K562 (cell line): ENCODE measurements at regions not wholly inside any gene's neighbourhood (a gene's known extent, or its start where the extent isn't known, plus 50 kb on each side); places are given as distances from the start of the nearest gene placed in this dataset.

Source experiments
- ATAC-seq: fragments of 200-7000 bp; cut with Tn5 transposase; 3 replicates; pipeline ENCODE4 v1.9.1; 2020; ENCODE audit warnings: moderate library complexity
- BruUV-seq: library from RNA; stranded (reverse); fragments of 400-500 nt; replicated peaks from 2 replicates; lab custom pipeline; 2021; lab: Mats Ljungman, UMichigan
- CTCF ChIA-PET: fragments of 300-600 bp; formaldehyde crosslinking; extraction: SDS; loops from one replicate; lab custom pipeline; 2021; ENCODE audit warnings: low intra/inter-chr PET ratio; lab: Yijun Ruan, JAX
- POLR2A ChIA-PET: fragments of 300-600, 350-650 bp; sonication (Branson Sonifier 250); formaldehyde crosslinking; extraction: SDS; loops from one replicate; lab custom pipeline; 2021; ENCODE audit warnings: antibody characterized with exemption, inconsistent platforms; lab: Yijun Ruan, JAX
- DNase-seq, 4 experiments: peaks; one replicate each; pipeline versions ENCODE4 v3.0.0 to v3.0.0-alpha.2; 2011 to 2018; ENCODE audit warnings: low spot score in 3 of 4, mixed read lengths in 3 of 4; ENCODE audit errors: extremely low read depth in 1 of 4
- FAIRE-seq: peaks from 2 replicates; lab custom pipeline; 2011; peaks lifted over from hg19 to GRCh38; lab: Jason Lieb, UNC
- H2AFZ ChIP-seq: 2 replicates; pipeline ENCODE4 v1.6.0; 2011; ENCODE audit warnings: low read depth, low read length, control low read depth, inconsistent platforms
- H3K27ac ChIP-seq: fragments of 200-600 bp; 3 replicates; pipeline ENCODE4 v1.8.0; 2011; ENCODE audit warnings: low read depth, mild to moderate bottlenecking, control low read depth, inconsistent platforms, low read length, moderate library complexity, mixed read lengths; ENCODE audit errors: extremely low read depth
- H3K27me3 ChIP-seq, 2 experiments: fragments of 300-600 bp in 1 of 2; 2 replicates in 1 of 2; 3 replicates in 1 of 2; pipeline versions ENCODE4 v1.6.0 to v1.8.0; 2011; ENCODE audit warnings: inconsistent platforms in 2 of 2, low read length in 2 of 2, mild to moderate bottlenecking in 1 of 2, mixed read lengths in 1 of 2, moderate library complexity in 1 of 2; ENCODE audit not compliant: control insufficient read depth in 2 of 2, insufficient read depth in 2 of 2
- H3K36me3 ChIP-seq: fragments of 300-600 bp; 3 replicates; pipeline ENCODE4 v1.8.0; 2011; ENCODE audit warnings: mild to moderate bottlenecking, low read length, inconsistent platforms; ENCODE audit not compliant: control insufficient read depth, insufficient read depth
- H3K4me1 ChIP-seq, 2 experiments: fragments of 200-600 bp in 1 of 2; replicated peaks in 1 of 2; 2 replicates in 1 of 2; 3 replicates in 1 of 2; pipeline versions ENCODE4 v1.5.1 to v1.8.0; 2011; ENCODE audit warnings: inconsistent platforms in 2 of 2, low read length in 2 of 2, mild to moderate bottlenecking in 1 of 2, mixed read lengths in 1 of 2, moderate library complexity in 1 of 2; ENCODE audit not compliant: control insufficient read depth in 2 of 2, insufficient read depth in 2 of 2
- H3K4me2 ChIP-seq: 2 replicates; pipeline ENCODE4 v1.6.1; 2011; ENCODE audit warnings: low read length, control low read depth, inconsistent platforms, mixed read lengths; ENCODE audit not compliant: insufficient read depth
- H3K4me3 ChIP-seq: fragments of 200-600 bp; sonication (generic), shearing (Covaris generic); 2 replicates; pipeline ENCODE4 v1.5.1; 2016; ENCODE audit warnings: control low read depth, inconsistent platforms
- H3K79me2 ChIP-seq: fragments of 200-600 bp; 3 replicates; pipeline ENCODE4 v1.8.0; 2011; ENCODE audit warnings: low read length, inconsistent platforms; ENCODE audit not compliant: control insufficient read depth, insufficient read depth
- H3K9ac ChIP-seq, 2 experiments: 2 replicates each; pipeline versions ENCODE4 v1.6.0 to v1.6.1; 2011; ENCODE audit warnings: low read depth in 2 of 2, low read length in 2 of 2, control low read depth in 1 of 2, inconsistent platforms in 1 of 2, mild to moderate bottlenecking in 1 of 2, mixed read lengths in 1 of 2; ENCODE audit not compliant: insufficient read depth in 1 of 2
- H3K9me1 ChIP-seq: one replicate; pipeline ENCODE4 v1.6.0; 2011; ENCODE audit warnings: inconsistent platforms, mild to moderate bottlenecking, low read length, moderate library complexity; ENCODE audit not compliant: control insufficient read depth, insufficient read depth
- H3K9me3 ChIP-seq: replicated peaks from 2 replicates; pipeline ENCODE4 v1.5.1; 2011; ENCODE audit warnings: low read depth, low read length, inconsistent platforms; ENCODE audit not compliant: control insufficient read depth, insufficient read depth
- H4K20me1 ChIP-seq: replicated peaks from 2 replicates; pipeline ENCODE4 v1.6.1; 2011; ENCODE audit warnings: low read length, inconsistent platforms, mixed read lengths; ENCODE audit not compliant: control insufficient read depth, insufficient read depth
- CBFA2T2 ChIP-seq: fragments of 450-650 bp; conservative IDR thresholded peaks from 2 replicates; pipeline ENCODE4 v1.6.1; 2017; ENCODE audit warnings: mild to moderate bottlenecking
- MXD1 ChIP-seq: fragments of 250-450 bp; sonication (Bioruptor Pico); IDR thresholded peaks from 2 replicates; pipeline ENCODE4 v1.8.0; 2021; ENCODE audit warnings: borderline replicate concordance, mild to moderate bottlenecking, moderate library complexity; ENCODE audit not compliant: poor library complexity, severe bottlenecking
- WHSC1 ChIP-seq: IDR thresholded peaks from one replicate; pipeline ENCODE4 v1.6.1; 2012; ENCODE audit warnings: low read length, control low read depth, inconsistent platforms
- ZNF316 ChIP-seq: fragments of 450-650 bp; IDR thresholded peaks from 2 replicates; pipeline ENCODE4 v1.6.1; 2016
- ZNF518B ChIP-seq: fragments of 250-450 bp; sonication (Bioruptor Pico); IDR thresholded peaks from 2 replicates; pipeline ENCODE4 v1.5.0; 2021; ENCODE audit warnings: mild to moderate bottlenecking, moderate library complexity
- WGBS: fragments of 100-300 bp; shearing (Covaris generic); methylation state at CpG from one replicate; pipeline ENCODE4 v1.1.6; 2016; ENCODE audit warnings: low coverage, mixed read lengths; ENCODE audit not compliant: insufficient coverage; ENCODE audit errors: missing lambda C conversion rate; 5-methylcytosine and 5-hydroxymethylcytosine counted together
- in situ Hi-C: fragments of 300-500 bp; cut with MboI; formaldehyde crosslinking; loops from 4 replicates; pipeline ENCODE4 v1.15.0; 2018; ENCODE audit warnings: inconsistent platforms, mixed read lengths
- intact Hi-C: fragments of 100-400 bp; cut with micrococcal nuclease; formaldehyde crosslinking; loops from 2 replicates; pipeline ENCODE4 v1.14.2; 2022

- TF ChIP-seq MXD1 (CRISPR knock-in tag) (no peak), ZNF518B (no peak), WHSC1 (no peak)
- TF ChIP-seq, all 486 proteins: peak for 0
These were observed 132.9 kb upstream of the PKDCC start (continued) for GRCh38 chr2:41914936-41915335.

- Histone ChIP-seq H2AFZ (no peak overlapping the region), H3K79me2 (no peaks in the 10 kb centered on the region), H3K9ac (no peak overlapping the region), H3K4me3 (no peak overlapping the region), H3K9me1 (no peaks in the 10 kb centered on the region), H3K27me3 (no peaks in the 10 kb centered on the region; a peak in 2 of 5 replicates), H3K9me3 (no peaks in the 10 kb centered on the region), H3K27ac (no peak overlapping the region), H4K20me1 (no peaks in the 10 kb centered on the region; the same call in 1 of the 2 replicates), H3K4me1 (no peaks in the 10 kb centered on the region), H3K4me2 (no peak overlapping the region), H3K36me3 (no peaks in the 10 kb centered on the region)
- BruUV-seq: no TSS peak
- DNase-seq (no peak), FAIRE-seq (peak; percentile 48), ATAC-seq (no peak)
- ChIA-PET CTCF (no interaction called here), POLR2A (no interaction called here)
- 0% methylated on average over 2 of the region's 2 CpGs for WGBS
- peak; percentile 9; the same call in 1 of the 2 replicates for TF ChIP-seq ZNF316
- TF ChIP-seq CBFA2T2: no peak
- intact Hi-C loops: no loop called here
- in situ Hi-C loops: no loop called here
These were observed 131.6 kb upstream of the PKDCC start for GRCh38 chr2:41916177-41916576.
